DND-41 (cell line): ENCODE measurements at regions not wholly inside any gene's neighbourhood (a gene's known extent, or its start where the extent isn't known, plus 50 kb on each side); places are given as distances from the start of the nearest gene placed in this dataset.

Source experiments
- ATAC-seq: fragments of 200-7000 bp; cut with Tn5 transposase; 3 replicates; pipeline ENCODE4 v1.9.1; 2021; ENCODE audit warnings: low read depth; ENCODE audit not compliant: insufficient read depth
- DNase-seq: peaks from one replicate; pipeline ENCODE4 v3.0.0-alpha.2; 2020
- H2AFZ ChIP-seq: 2 replicates; pipeline ENCODE4 v1.6.0; 2012; ENCODE audit warnings: low read depth, low read length
- H3K27ac ChIP-seq: 2 replicates; pipeline ENCODE4 v1.5.1; 2012; ENCODE audit warnings: low read length, inconsistent platforms
- H3K27me3 ChIP-seq: fragments of 200-600 bp; sonication (generic); 2 replicates; pipeline ENCODE4 v1.6.0; 2012; ENCODE audit warnings: low read length, mild to moderate bottlenecking, inconsistent platforms; ENCODE audit not compliant: insufficient read depth, poor library complexity
- H3K36me3 ChIP-seq: 2 replicates; pipeline ENCODE4 v1.5.1; 2012; ENCODE audit warnings: low read length, inconsistent platforms; ENCODE audit not compliant: insufficient read depth
- H3K4me1 ChIP-seq: 2 replicates; pipeline ENCODE4 v1.5.1; 2012; ENCODE audit warnings: mild to moderate bottlenecking, low read length; ENCODE audit not compliant: insufficient read depth
- H3K4me2 ChIP-seq: 2 replicates; pipeline ENCODE4 v1.6.0; 2012; ENCODE audit warnings: mild to moderate bottlenecking, moderate library complexity, low read length, inconsistent platforms; ENCODE audit not compliant: insufficient read depth
- H3K4me3 ChIP-seq, 2 experiments: fragments of 200-600 bp in 1 of 2; shearing (Covaris generic) in 1 of 2; 2 replicates each; pipeline ENCODE4 v1.5.1; 2012 to 2016; ENCODE audit warnings: inconsistent platforms in 2 of 2, low read length in 2 of 2, mild to moderate bottlenecking in 2 of 2, low read depth in 1 of 2, moderate library complexity in 1 of 2
- H3K79me2 ChIP-seq: 2 replicates; pipeline ENCODE4 v1.6.0; 2012; ENCODE audit warnings: low read length, inconsistent platforms; ENCODE audit not compliant: insufficient read depth
- H3K9ac ChIP-seq: 2 replicates; pipeline ENCODE4 v1.6.0; 2012; ENCODE audit warnings: low read depth, mild to moderate bottlenecking, inconsistent platforms, low read length, moderate library complexity
- H3K9me3 ChIP-seq: 2 replicates; pipeline ENCODE4 v1.5.1; 2012; ENCODE audit warnings: low read length, moderate library complexity, mild to moderate bottlenecking, inconsistent platforms; ENCODE audit not compliant: insufficient read depth, severe bottlenecking
- H4K20me1 ChIP-seq: 2 replicates; pipeline ENCODE4 v1.6.0; 2012; ENCODE audit warnings: low read length; ENCODE audit not compliant: insufficient read depth
- CTCF ChIP-seq: IDR thresholded peaks from 2 replicates; pipeline ENCODE4 v1.5.1; 2012; ENCODE audit warnings: borderline replicate concordance, low read length, moderate library complexity, mild to moderate bottlenecking; ENCODE audit not compliant: poor library complexity, severe bottlenecking; ENCODE audit errors: extremely low read depth
- EZH2 ChIP-seq: IDR thresholded peaks from 3 replicates; pipeline ENCODE4 v1.6.1; 2012; ENCODE audit warnings: borderline replicate concordance, low read depth, mild to moderate bottlenecking, moderate library complexity, low read length, inconsistent platforms; ENCODE audit not compliant: severe bottlenecking

- TF ChIP-seq EZH2: no peak
- no peak for TF ChIP-seq CTCF
- no peaks in the 10 kb centered on the region for H3K27me3 ChIP-seq
These were observed 270.2 kb upstream of the C1orf87 start for GRCh38 chr1:60343736-60344135.

GRCh38 chr1:60342569-60342968 is 269.0 kb upstream of the C1orf87 start:
- H3K4me2 ChIP-seq: no peak overlapping the region
- no peaks in the 10 kb centered on the region for H3K9me3 ChIP-seq
- no peak overlapping the region for H3K27ac ChIP-seq
- no peaks in the 10 kb centered on the region for H3K4me1 ChIP-seq
- H3K36me3 ChIP-seq: no peaks in the 10 kb centered on the region
- ATAC-seq: no peak
- DNase-seq: no peak
- H4K20me1 ChIP-seq: no peaks in the 10 kb centered on the region
- H3K9ac ChIP-seq: no peak overlapping the region
- TF ChIP-seq EZH2 (no peak), CTCF (no peak)
- no peak overlapping the region for H2AFZ ChIP-seq
- H3K79me2 ChIP-seq: no peaks in the 10 kb centered on the region
- H3K27me3 ChIP-seq: no peaks in the 10 kb centered on the region
- no peak overlapping the region for H3K4me3 ChIP-seq

More at GRCh38 chr1:60343736-60344135, 270.2 kb upstream of the C1orf87 start:
- DNase-seq (no peak), ATAC-seq (no peak)
- Histone ChIP-seq H3K4me2 (no peak overlapping the region), H3K4me3 (no peak overlapping the region), H3K9me3 (no peaks in the 10 kb centered on the region), H3K9ac (no peak overlapping the region), H2AFZ (no peak overlapping the region), H3K27ac (no peak overlapping the region), H4K20me1 (no peaks in the 10 kb centered on the region), H3K36me3 (no peaks in the 10 kb centered on the region), H3K79me2 (no peaks in the 10 kb centered on the region), H3K4me1 (no peaks in the 10 kb centered on the region)

GRCh38 chr1:60341274-60341673 is 267.7 kb upstream of the C1orf87 start:
- no peak overlapping the region for H2AFZ ChIP-seq
- no peaks in the 10 kb centered on the region for H4K20me1 ChIP-seq
- no peak overlapping the region for H3K4me2 ChIP-seq
- TF ChIP-seq EZH2: no peak
- no peak for TF ChIP-seq CTCF
- DNase-seq: no peak
- no peaks in the 10 kb centered on the region for H3K36me3 ChIP-seq
- H3K9ac ChIP-seq: no peak overlapping the region
- no peaks in the 10 kb centered on the region for H3K79me2 ChIP-seq
- no peak overlapping the region for H3K27ac ChIP-seq
- no peaks in the 10 kb centered on the region for H3K9me3 ChIP-seq
- ATAC-seq: no peak
- H3K27me3 ChIP-seq: no peaks in the 10 kb centered on the region
- no peak overlapping the region for H3K4me3 ChIP-seq
- no peaks in the 10 kb centered on the region for H3K4me1 ChIP-seq

GRCh38 chr1:60331647-60332046 is 258.1 kb upstream of the C1orf87 start:
- H3K4me1 ChIP-seq: no peaks in the 10 kb centered on the region
- DNase-seq (no peak), ATAC-seq (no peak)
- H3K36me3 ChIP-seq: no peaks in the 10 kb centered on the region
- no peak overlapping the region for H3K4me2 ChIP-seq
- no peaks in the 10 kb centered on the region for H4K20me1 ChIP-seq
- H3K27ac ChIP-seq: no peak overlapping the region
- no peak overlapping the region for H3K4me3 ChIP-seq
- H3K9ac ChIP-seq: no peak overlapping the region
- H2AFZ ChIP-seq: no peak overlapping the region
- no peaks in the 10 kb centered on the region for H3K9me3 ChIP-seq
- H3K79me2 ChIP-seq: no peaks in the 10 kb centered on the region
- H3K27me3 ChIP-seq: no peaks in the 10 kb centered on the region
- TF ChIP-seq EZH2 (no peak), CTCF (no peak)
